GM12872 (cell line): ENCODE measurements at regions not wholly inside any gene's neighbourhood (a gene's known extent, or its start where the extent isn't known, plus 50 kb on each side); places are given as distances from the start of the nearest gene placed in this dataset.

Experiments
- CTCF ChIP-seq: IDR thresholded peaks from 3 replicates; pipeline ENCODE4 v1.5.1; 2011; ENCODE audit warnings: low read depth, mild to moderate bottlenecking, low read length, moderate library complexity; ENCODE audit not compliant: insufficient read depth

DNA sequence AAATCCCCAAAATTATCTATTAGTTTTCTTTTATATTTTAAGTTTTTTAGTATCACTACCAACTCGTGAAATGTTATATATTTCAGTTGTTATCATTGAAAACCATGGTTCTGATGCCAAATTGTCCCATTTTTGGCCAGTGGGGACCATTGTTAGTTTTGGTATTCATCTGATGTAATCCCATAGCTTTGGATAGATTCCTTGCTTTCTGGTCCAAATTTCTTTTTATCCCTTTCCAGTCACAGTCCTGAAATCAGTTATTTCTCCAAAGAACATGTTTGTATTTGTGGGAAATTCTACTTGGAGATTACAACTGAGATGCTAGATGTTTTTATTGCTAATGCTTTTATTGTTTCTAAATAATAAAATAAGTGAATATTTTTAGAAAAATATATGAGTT is 976.8 kb upstream of the CRIM1 start:
- no peak for TF ChIP-seq CTCF

GRCh38 chr2:35374845-35375244 is 980.7 kb upstream of the CRIM1 start:
- no peak for TF ChIP-seq CTCF

DNA sequence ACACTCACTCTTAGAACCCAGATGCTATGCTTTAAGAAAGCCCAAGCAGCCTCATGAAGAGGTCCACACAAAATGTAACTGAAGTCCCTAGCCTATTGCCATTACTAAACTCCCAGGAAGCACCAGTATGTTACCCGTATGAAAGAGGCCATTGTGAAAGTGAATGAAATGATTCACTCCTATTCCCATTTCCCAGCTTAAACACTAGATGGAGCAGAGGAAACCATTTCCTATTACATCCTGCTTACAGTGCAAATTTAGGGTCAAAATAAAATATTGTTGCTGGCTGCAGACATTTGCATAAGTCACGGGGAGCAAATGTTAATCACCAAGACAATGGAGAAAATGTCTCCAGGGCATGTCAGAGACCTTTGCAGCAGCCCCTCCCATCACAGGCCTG is 989.7 kb upstream of the CRIM1 start:
- no peak for TF ChIP-seq CTCF

- TF ChIP-seq CTCF: no peak
Measured at GRCh38 chr2:35356332-35356731, 999.2 kb upstream of the CRIM1 start.

DNA sequence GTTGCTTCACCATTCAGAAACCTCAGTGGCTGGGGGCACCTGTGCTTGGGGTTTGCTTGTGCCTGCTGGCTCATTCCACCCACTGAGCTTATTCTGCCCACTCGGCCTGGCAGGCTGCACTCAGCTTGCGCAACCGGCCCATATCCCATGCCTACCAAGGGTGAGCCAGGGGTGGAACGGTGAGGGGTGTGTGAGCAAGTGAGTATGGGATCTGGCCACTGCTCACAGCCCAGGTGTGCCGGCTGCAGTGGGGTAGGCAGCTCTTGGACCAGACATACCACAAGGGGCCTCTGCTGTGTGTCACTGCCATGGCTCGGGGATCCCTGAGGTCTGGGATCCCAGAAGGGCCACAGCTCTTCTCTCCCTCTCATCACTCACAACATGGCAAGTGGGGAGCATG is 1000.5 kb upstream of the CRIM1 start:
- no peak for TF ChIP-seq CTCF

DNA sequence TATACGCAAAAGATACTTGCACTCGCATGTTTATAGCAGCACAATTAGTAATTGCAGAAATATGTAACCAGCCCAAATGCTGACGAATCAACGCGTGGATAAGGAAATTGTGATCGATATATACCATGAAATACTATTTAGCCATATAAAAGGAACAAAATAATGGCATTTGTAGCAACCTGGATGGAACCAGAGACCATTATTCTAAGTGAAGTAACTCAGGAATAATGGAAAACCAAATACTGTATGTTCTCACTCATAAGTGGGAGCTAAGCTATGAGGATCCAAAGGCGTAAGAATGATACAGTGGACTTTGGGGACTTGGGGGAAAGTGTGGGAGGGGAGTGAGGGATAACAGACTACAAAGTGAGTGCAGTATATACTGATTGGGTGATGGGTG is 1008.0 kb upstream of the CRIM1 start:
- TF ChIP-seq CTCF: no peak

GRCh38 chr2:35343135-35343534 is 1012.4 kb upstream of the CRIM1 start:
- peak; percentile 60 for TF ChIP-seq CTCF

GRCh38 chr2:35339211-35339610 is 1016.4 kb upstream of the CRIM1 start:
- TF ChIP-seq CTCF: no peak
